ENCODE measurements at regions not wholly inside any gene's neighbourhood (a gene's known extent, or its start where the extent isn't known, plus 50 kb on each side); places are given as distances from the start of the nearest gene placed in this dataset.

GRCh38 chr12:116640281-116640680 lies 81.1 kb downstream of the MAP1LC3B2 start:
- no peak for TF ChIP-seq SP1 (IDR thresholded peaks at IDR 0.05)
- no peak for TF ChIP-seq SUZ12 (IDR thresholded peaks at IDR 0.05)
- no peak for TF ChIP-seq LEF1 (IDR thresholded peaks at IDR 0.05; ENCODE audit: borderline replicate concordance)
- TF ChIP-seq L3MBTL2 (conservative IDR thresholded peaks at IDR 0.05) = no peak
- no peak for TF ChIP-seq FOXA1 (IDR thresholded peaks at IDR 0.05)
- no peak for TF ChIP-seq NFRKB (IDR thresholded peaks at IDR 0.05)
- CTCF ChIA-PET = no interaction called here

DNA sequence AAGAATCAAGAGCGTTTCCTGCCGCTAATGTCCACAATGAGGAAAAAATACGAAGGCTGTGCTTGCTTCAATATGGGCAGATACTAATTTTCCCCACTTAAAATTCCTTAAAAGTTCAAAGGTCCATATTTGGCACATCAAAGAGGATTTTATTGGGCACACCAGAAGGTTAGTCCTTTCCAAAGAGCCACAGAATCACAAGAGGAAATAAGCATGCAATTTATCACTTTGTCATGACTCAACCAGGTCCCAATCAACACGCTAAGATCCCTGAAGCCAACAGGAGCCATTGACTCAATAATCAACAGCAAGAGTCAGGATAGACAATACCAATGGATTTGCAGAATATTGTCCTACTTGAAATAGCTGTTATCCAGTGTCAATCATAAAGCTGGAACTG lies 80.6 kb downstream of the MAP1LC3B2 start:
- TF ChIP-seq NFRKB (IDR thresholded peaks at IDR 0.05) = no peak
- TF ChIP-seq, protein P1, sequence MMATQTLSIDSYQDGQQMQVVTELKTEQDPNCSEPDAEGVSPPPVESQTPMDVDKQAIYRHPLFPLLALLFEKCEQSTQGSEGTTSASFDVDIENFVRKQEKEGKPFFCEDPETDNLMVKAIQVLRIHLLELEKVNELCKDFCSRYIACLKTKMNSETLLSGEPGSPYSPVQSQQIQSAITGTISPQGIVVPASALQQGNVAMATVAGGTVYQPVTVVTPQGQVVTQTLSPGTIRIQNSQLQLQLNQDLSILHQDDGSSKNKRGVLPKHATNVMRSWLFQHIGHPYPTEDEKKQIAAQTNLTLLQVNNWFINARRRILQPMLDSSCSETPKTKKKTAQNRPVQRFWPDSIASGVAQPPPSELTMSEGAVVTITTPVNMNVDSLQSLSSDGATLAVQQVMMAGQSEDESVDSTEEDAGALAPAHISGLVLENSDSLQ (IDR thresholded peaks at IDR 0.05) = peak; percentile 33; the same call in 1 of the 2 replicates
- POLR2A ChIA-PET = no interaction called here
- CTCF ChIA-PET = interaction anchor here (0.5 kb wide), 1 partner anchor 292 kb away, joined by 5 read pairs; no protein-coding TSS in a partner anchor
- DNase-seq (ENCODE audit: extremely low spot score) = no peak

More at GRCh38 chr12:116640281-116640680, 81.1 kb downstream of the MAP1LC3B2 start:
- POLR2A ChIA-PET = no interaction called here
- no peak for DNase-seq (ENCODE audit: extremely low spot score)

DNA sequence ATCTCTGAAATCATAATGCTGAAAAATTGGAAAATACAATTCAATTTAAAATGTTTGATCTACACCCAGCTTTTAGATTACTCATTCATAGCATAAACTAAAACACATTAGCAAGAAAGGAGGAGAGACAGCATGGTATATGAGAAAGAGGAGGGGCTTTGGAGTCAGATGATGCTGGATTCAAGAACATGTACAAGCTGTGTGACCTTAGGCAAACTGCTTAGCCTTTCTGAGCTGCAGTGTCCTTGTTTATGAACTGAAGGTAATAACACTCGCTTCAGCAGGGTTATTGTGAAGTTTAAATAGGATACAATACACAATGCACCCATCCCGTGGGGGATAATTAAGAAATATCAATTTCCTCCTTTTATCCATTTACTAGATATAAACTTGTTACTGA lies 79.2 kb downstream of the MAP1LC3B2 start:
- ChIA-PET CTCF (no interaction called here), POLR2A (no interaction called here)
- TF ChIP-seq LEF1 (IDR thresholded peaks at IDR 0.05; ENCODE audit: borderline replicate concordance) = no peak
- TF ChIP-seq NFRKB (IDR thresholded peaks at IDR 0.05) = no peak
- TF ChIP-seq BHLHE40 (IDR thresholded peaks at IDR 0.05; ENCODE audit: borderline replicate concordance) = no peak
- TF ChIP-seq CTBP1 (IDR thresholded peaks at IDR 0.05; ENCODE audit: borderline replicate concordance) = no peak
- no peak for TF ChIP-seq FOXK2 (IDR thresholded peaks at IDR 0.05)
- TF ChIP-seq ARNT (IDR thresholded peaks at IDR 0.05) = no peak
- TF ChIP-seq FOXA1 (IDR thresholded peaks at IDR 0.05) = no peak
- TF ChIP-seq SP1 (IDR thresholded peaks at IDR 0.05) = no peak
- no peak for TF ChIP-seq TARDBP (IDR thresholded peaks at IDR 0.05)
- TF ChIP-seq ELF4 (IDR thresholded peaks at IDR 0.05) = no peak
- TF ChIP-seq SUZ12 (IDR thresholded peaks at IDR 0.05) = no peak
- no peak for TF ChIP-seq FOXM1 (IDR thresholded peaks at IDR 0.05; ENCODE audit: borderline replicate concordance)
- TF ChIP-seq HDGF (IDR thresholded peaks at IDR 0.05; ENCODE audit: borderline replicate concordance) = no peak
- TF ChIP-seq, protein P1 (IDR thresholded peaks at IDR 0.05) = no peak
- TF ChIP-seq ZNF384 (IDR thresholded peaks at IDR 0.05) = no peak
- TF ChIP-seq L3MBTL2 (conservative IDR thresholded peaks at IDR 0.05) = no peak
- no peak for DNase-seq (ENCODE audit: extremely low spot score)

GRCh38 chr12:116637589-116638150 lies 78.5 kb downstream of the MAP1LC3B2 start:
- ChIA-PET CTCF (no interaction called here), POLR2A (no interaction called here)
- TF ChIP-seq L3MBTL2 (conservative IDR thresholded peaks at IDR 0.05) (no peak), SP1 (IDR thresholded peaks at IDR 0.05) (no peak), FOXM1 (IDR thresholded peaks at IDR 0.05; ENCODE audit: borderline replicate concordance) (no peak), ELF4 (IDR thresholded peaks at IDR 0.05) (no peak), FOXA1 (IDR thresholded peaks at IDR 0.05) (no peak), CTBP1 (IDR thresholded peaks at IDR 0.05; ENCODE audit: borderline replicate concordance) (no peak), LEF1 (IDR thresholded peaks at IDR 0.05; ENCODE audit: borderline replicate concordance) (no peak), SUZ12 (IDR thresholded peaks at IDR 0.05) (no peak), ZNF384 (IDR thresholded peaks at IDR 0.05) (no peak), HDGF (IDR thresholded peaks at IDR 0.05; ENCODE audit: borderline replicate concordance) (no peak), FOXK2 (IDR thresholded peaks at IDR 0.05) (no peak), NFRKB (IDR thresholded peaks at IDR 0.05) (no peak), ARNT (IDR thresholded peaks at IDR 0.05) (no peak), BHLHE40 (IDR thresholded peaks at IDR 0.05; ENCODE audit: borderline replicate concordance) (no peak), TARDBP (IDR thresholded peaks at IDR 0.05) (no peak)
- TF ChIP-seq, protein P1 (IDR thresholded peaks at IDR 0.05) = no peak
- DNase-seq (ENCODE audit: extremely low spot score) = no peak

GRCh38 chr12:116636608-116637519 lies 77.7 kb downstream of the MAP1LC3B2 start:
- ChIA-PET POLR2A (no interaction called here), CTCF (no interaction called here)
- TF ChIP-seq, protein P1 (IDR thresholded peaks at IDR 0.05) = no peak
- TF ChIP-seq ELF4 (IDR thresholded peaks at IDR 0.05) (no peak), SUZ12 (IDR thresholded peaks at IDR 0.05) (no peak), SP1 (IDR thresholded peaks at IDR 0.05) (no peak), ZNF384 (IDR thresholded peaks at IDR 0.05) (no peak), FOXM1 (IDR thresholded peaks at IDR 0.05; ENCODE audit: borderline replicate concordance) (no peak), TARDBP (IDR thresholded peaks at IDR 0.05) (no peak), NFRKB (IDR thresholded peaks at IDR 0.05) (no peak), ARNT (IDR thresholded peaks at IDR 0.05) (no peak), L3MBTL2 (conservative IDR thresholded peaks at IDR 0.05) (no peak), BHLHE40 (IDR thresholded peaks at IDR 0.05; ENCODE audit: borderline replicate concordance) (no peak), FOXK2 (IDR thresholded peaks at IDR 0.05) (no peak), LEF1 (IDR thresholded peaks at IDR 0.05; ENCODE audit: borderline replicate concordance) (no peak), CTBP1 (IDR thresholded peaks at IDR 0.05; ENCODE audit: borderline replicate concordance) (no peak), FOXA1 (IDR thresholded peaks at IDR 0.05) (no peak)

More at GRCh38 chr12:116636608-116637519, 77.7 kb downstream of the MAP1LC3B2 start:
- no peak for DNase-seq (ENCODE audit: extremely low spot score)

Measured in HEK293T (cell line).